Uterus (tissue), 3 donors: ENCODE measurements at regions not wholly inside any gene's neighbourhood (a gene's known extent, or its start where the extent isn't known, plus 50 kb on each side); places are given as distances from the start of the nearest gene placed in this dataset.

Experiments used
- DNase-seq, 2 donors: peaks; one replicate each; pipeline ENCODE4 v3.0.0-alpha.2; 2019 to 2020
- H3K27ac ChIP-seq, 2 donors: fragments of 200-600 bp; sonication (generic); 1 replicate in 1 of 2; 2 replicates in 1 of 2; pipeline ENCODE4 v1.5.1; 2016 to 2018
- H3K27me3 ChIP-seq, 2 donors: fragments of 200-600 bp; sonication (generic); one replicate each; pipeline ENCODE4 v1.5.1; 2018 to 2019; ENCODE audit warnings: control low read depth in 1 of 2
- H3K36me3 ChIP-seq, 2 donors: fragments of 200-600 bp; sonication (generic); one replicate each; pipeline ENCODE4 v1.5.1; 2019; ENCODE audit warnings: control low read depth in 1 of 2
- H3K4me1 ChIP-seq, 2 donors: fragments of 200-600 bp; sonication (generic); one replicate each; pipeline ENCODE4 v1.5.1; 2018 to 2019; ENCODE audit warnings: control low read depth in 1 of 2
- H3K4me3 ChIP-seq, 2 donors: fragments of 200-600 bp; sonication (generic); 1 replicate in 1 of 2; 2 replicates in 1 of 2; pipeline ENCODE4 v1.5.1; 2018 to 2019; ENCODE audit warnings: mild to moderate bottlenecking in 1 of 2
- H3K9me3 ChIP-seq, 2 donors: fragments of 200-600 bp; sonication (generic); one replicate each; pipeline ENCODE4 v1.5.1; 2019; ENCODE audit warnings: control low read depth in 1 of 2
- POLR2A ChIP-seq, 2 donors: fragments of 450-650 bp; IDR thresholded peaks; one replicate each; pipeline ENCODE4 v1.6.1; 2016; ENCODE audit warnings: antibody characterized with exemption in 2 of 2, mild to moderate bottlenecking in 1 of 2, moderate library complexity in 1 of 2
- intact Hi-C: fragments of 100-400 bp; cut with DNase I; formaldehyde crosslinking; loops from one replicate; pipeline ENCODE4 v1.15.1; 2023; ENCODE audit warnings: low total_unique reads
- TF ChIP-seq, protein P1 (sequence below), 4 experiments: fragments of 200-600 bp in 2 of 4; fragments of 450-650 bp in 2 of 4; sonication (generic) in 2 of 4; IDR thresholded peaks; one replicate each; pipeline ENCODE4 v1.5.1; 2016 to 2019; ENCODE audit warnings: antibody characterized with exemption in 4 of 4, mild to moderate bottlenecking in 2 of 4, moderate library complexity in 1 of 4
- donor health status: DM: yes; HTN: yes; CAD: no.

DNA sequence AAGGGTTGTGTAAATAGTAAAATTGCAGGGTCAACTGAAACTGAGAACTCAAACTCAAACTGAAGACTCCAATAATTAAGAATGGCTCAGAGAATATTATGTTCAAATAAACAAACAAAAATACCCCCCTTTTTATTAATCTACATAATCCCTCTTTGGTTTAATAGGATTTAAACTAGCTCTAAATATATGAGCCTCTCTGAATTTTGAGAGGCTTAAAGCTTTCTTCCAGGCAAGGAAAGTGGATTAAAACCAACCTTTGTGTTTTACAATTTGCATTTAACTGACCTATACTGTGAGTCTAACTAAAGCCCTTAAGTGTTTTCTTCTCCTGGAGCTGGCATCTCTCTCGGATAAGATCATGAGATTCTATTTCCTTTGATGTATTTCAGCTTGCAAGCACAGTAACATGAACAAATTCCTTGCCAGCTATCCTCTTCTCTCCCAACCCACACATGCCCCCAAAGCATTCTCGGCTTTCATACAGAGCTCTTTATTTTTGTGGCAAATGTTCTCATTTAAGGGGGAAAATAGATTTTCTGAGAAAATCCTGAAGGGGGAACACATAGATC, 1310.8 kb upstream of the AGA start:
- Histone ChIP-seq H3K4me1 (no peaks in the 10 kb centered on the region), H3K27me3 (no peaks in the 10 kb centered on the region), H3K9me3 (no peaks in the 10 kb centered on the region), H3K27ac (no peak overlapping the region), H3K4me3 (no peak overlapping the region), H3K36me3 (no peaks in the 10 kb centered on the region)
- intact Hi-C loops = no loop called here
- DNase-seq = no peak
- TF ChIP-seq, protein P1, sequence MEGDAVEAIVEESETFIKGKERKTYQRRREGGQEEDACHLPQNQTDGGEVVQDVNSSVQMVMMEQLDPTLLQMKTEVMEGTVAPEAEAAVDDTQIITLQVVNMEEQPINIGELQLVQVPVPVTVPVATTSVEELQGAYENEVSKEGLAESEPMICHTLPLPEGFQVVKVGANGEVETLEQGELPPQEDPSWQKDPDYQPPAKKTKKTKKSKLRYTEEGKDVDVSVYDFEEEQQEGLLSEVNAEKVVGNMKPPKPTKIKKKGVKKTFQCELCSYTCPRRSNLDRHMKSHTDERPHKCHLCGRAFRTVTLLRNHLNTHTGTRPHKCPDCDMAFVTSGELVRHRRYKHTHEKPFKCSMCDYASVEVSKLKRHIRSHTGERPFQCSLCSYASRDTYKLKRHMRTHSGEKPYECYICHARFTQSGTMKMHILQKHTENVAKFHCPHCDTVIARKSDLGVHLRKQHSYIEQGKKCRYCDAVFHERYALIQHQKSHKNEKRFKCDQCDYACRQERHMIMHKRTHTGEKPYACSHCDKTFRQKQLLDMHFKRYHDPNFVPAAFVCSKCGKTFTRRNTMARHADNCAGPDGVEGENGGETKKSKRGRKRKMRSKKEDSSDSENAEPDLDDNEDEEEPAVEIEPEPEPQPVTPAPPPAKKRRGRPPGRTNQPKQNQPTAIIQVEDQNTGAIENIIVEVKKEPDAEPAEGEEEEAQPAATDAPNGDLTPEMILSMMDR (IDR thresholded peaks at IDR 0.05) = no peak
- TF ChIP-seq POLR2A (IDR thresholded peaks at IDR 0.05) = no peak

- no peak for DNase-seq
- Histone ChIP-seq H3K27ac (no peak overlapping the region), H3K4me3 (no peak overlapping the region), H3K27me3 (no peaks in the 10 kb centered on the region), H3K4me1 (no peaks in the 10 kb centered on the region), H3K36me3 (no peaks in the 10 kb centered on the region), H3K9me3 (no peaks in the 10 kb centered on the region)
- TF ChIP-seq POLR2A (IDR thresholded peaks at IDR 0.05) = no peak
- intact Hi-C loops = no loop called here
Observed at GRCh38 chr4:178778496-178778895, 1336.3 kb upstream of the AGA start.

DNA sequence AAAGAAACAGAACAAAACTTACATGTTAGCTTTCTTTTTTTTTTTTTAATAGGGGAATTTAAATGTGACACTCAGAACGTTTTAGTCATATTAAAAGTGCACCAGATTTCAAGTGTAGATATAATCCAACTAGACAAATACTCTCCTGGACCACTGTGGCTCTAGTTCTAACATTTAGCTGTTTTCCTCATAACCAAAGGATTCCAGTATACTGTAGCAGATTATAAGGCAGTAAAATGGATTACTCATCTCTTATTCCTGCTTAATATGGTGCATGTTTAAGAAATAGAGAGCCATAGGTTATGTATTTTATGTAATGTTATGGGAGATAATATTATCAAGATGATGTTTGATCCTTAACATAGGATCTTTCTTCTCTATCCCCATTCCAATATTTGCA, 1339.5 kb upstream of the AGA start:
- Histone ChIP-seq H3K9me3 (no peaks in the 10 kb centered on the region), H3K27ac (no peak overlapping the region), H3K4me3 (no peak overlapping the region), H3K27me3 (no peaks in the 10 kb centered on the region), H3K36me3 (no peaks in the 10 kb centered on the region), H3K4me1 (no peaks in the 10 kb centered on the region)
- intact Hi-C loops = no loop called here
- no peak for TF ChIP-seq POLR2A (IDR thresholded peaks at IDR 0.05)
- TF ChIP-seq, protein P1 (IDR thresholded peaks at IDR 0.05) = no peak
- no peak for DNase-seq

GRCh38 chr4:178784491-178784890, 1342.3 kb upstream of the AGA start:
- Histone ChIP-seq H3K36me3 (no peaks in the 10 kb centered on the region), H3K4me3 (no peak overlapping the region), H3K9me3 (no peaks in the 10 kb centered on the region), H3K27ac (no peak overlapping the region), H3K27me3 (no peaks in the 10 kb centered on the region), H3K4me1 (no peaks in the 10 kb centered on the region)
- intact Hi-C loops = no loop called here
- no peak for TF ChIP-seq POLR2A (IDR thresholded peaks at IDR 0.05)
- TF ChIP-seq, protein P1 (IDR thresholded peaks at IDR 0.05) = no peak
- no peak for DNase-seq

- no peak for TF ChIP-seq POLR2A (IDR thresholded peaks at IDR 0.05)
- TF ChIP-seq, protein P1 (IDR thresholded peaks at IDR 0.05) = no peak
- Histone ChIP-seq H3K27me3 (no peaks in the 10 kb centered on the region), H3K4me1 (no peaks in the 10 kb centered on the region), H3K4me3 (no peak overlapping the region), H3K36me3 (no peaks in the 10 kb centered on the region), H3K27ac (no peak overlapping the region), H3K9me3 (no peaks in the 10 kb centered on the region)
- intact Hi-C loops = no loop called here
- no peak for DNase-seq
Observed at GRCh38 chr4:178789279-178789678, 1347.0 kb upstream of the AGA start.

- intact Hi-C loops = no loop called here
- no peak for TF ChIP-seq POLR2A (IDR thresholded peaks at IDR 0.05)
- TF ChIP-seq, protein P1 (IDR thresholded peaks at IDR 0.05) = no peak
- H3K36me3 ChIP-seq = no peaks in the 10 kb centered on the region
Observed at GRCh38 chr4:178799204-178799603, 1357.0 kb upstream of the AGA start.

More at GRCh38 chr4:178799204-178799603, 1357.0 kb upstream of the AGA start:
- Histone ChIP-seq H3K27me3 (no peaks in the 10 kb centered on the region), H3K4me3 (no peak overlapping the region), H3K27ac (no peak overlapping the region), H3K9me3 (no peaks in the 10 kb centered on the region), H3K4me1 (no peaks in the 10 kb centered on the region)
- DNase-seq = no peak
